ENCODE measurements at regions not wholly inside any gene's neighbourhood (a gene's known extent, or its start where the extent isn't known, plus 50 kb on each side); places are given as distances from the start of the nearest gene placed in this dataset.

GRCh38 chr2:611519-611918 is 65.7 kb downstream of the TMEM18 start:
- no peak for DNase-seq (ENCODE audit: low read depth)

GRCh38 chr2:610491-610890 is 66.7 kb downstream of the TMEM18 start:
- DNase-seq (ENCODE audit: low read depth): no peak

- DNase-seq (ENCODE audit: low read depth): no peak
Observed at GRCh38 chr2:609881-610280, 67.3 kb downstream of the TMEM18 start.

GRCh38 chr2:609449-609848 is 67.8 kb downstream of the TMEM18 start:
- no peak for DNase-seq (ENCODE audit: low read depth)

GRCh38 chr2:608711-609110 is 68.5 kb downstream of the TMEM18 start:
- DNase-seq (ENCODE audit: low read depth): no peak

GRCh38 chr2:608297-608696 is 68.9 kb downstream of the TMEM18 start:
- DNase-seq (ENCODE audit: low read depth): no peak

- DNase-seq (ENCODE audit: low read depth): no peak
Observed at GRCh38 chr2:607709-608108, 69.5 kb downstream of the TMEM18 start.

- no peak for DNase-seq (ENCODE audit: low read depth)
Observed at GRCh38 chr2:607172-607571, 70.0 kb downstream of the TMEM18 start.

- no peak for DNase-seq (ENCODE audit: low read depth)
Observed at GRCh38 chr2:605674-606608, 71.3 kb downstream of the TMEM18 start.

- DNase-seq (ENCODE audit: low read depth): no peak
Observed at GRCh38 chr2:604854-605524, 72.2 kb downstream of the TMEM18 start.

- no peak for DNase-seq (ENCODE audit: low read depth)
Observed at GRCh38 chr2:604385-604784, 72.8 kb downstream of the TMEM18 start.

GRCh38 chr2:603869-604268 is 73.3 kb downstream of the TMEM18 start:
- DNase-seq (ENCODE audit: low read depth): no peak

GRCh38 chr2:603427-603826 is 73.8 kb downstream of the TMEM18 start:
- DNase-seq (ENCODE audit: low read depth): no peak

GRCh38 chr2:602571-603359 is 74.4 kb downstream of the TMEM18 start:
- DNase-seq (ENCODE audit: low read depth): no peak

GRCh38 chr2:601806-602455 is 75.3 kb downstream of the TMEM18 start:
- no peak for DNase-seq (ENCODE audit: low read depth)

GRCh38 chr2:601387-601698 is 75.9 kb downstream of the TMEM18 start:
- no peak for DNase-seq (ENCODE audit: low read depth)

GRCh38 chr2:600542-601386 is 76.4 kb downstream of the TMEM18 start:
- DNase-seq (ENCODE audit: low read depth): no peak

- no peak for DNase-seq (ENCODE audit: low read depth)
Observed at GRCh38 chr2:599601-600000, 77.6 kb downstream of the TMEM18 start.

GRCh38 chr2:598058-598802 is 79.0 kb downstream of the TMEM18 start:
- peak; percentile 13 for DNase-seq (ENCODE audit: low read depth)

GRCh38 chr2:595831-596592 is 81.2 kb downstream of the TMEM18 start:
- no peak for DNase-seq (ENCODE audit: low read depth)
